ENCODE measurements at regions not wholly inside any gene's neighbourhood (a gene's known extent, or its start where the extent isn't known, plus 50 kb on each side); places are given as distances from the start of the nearest gene placed in this dataset.

DNA sequence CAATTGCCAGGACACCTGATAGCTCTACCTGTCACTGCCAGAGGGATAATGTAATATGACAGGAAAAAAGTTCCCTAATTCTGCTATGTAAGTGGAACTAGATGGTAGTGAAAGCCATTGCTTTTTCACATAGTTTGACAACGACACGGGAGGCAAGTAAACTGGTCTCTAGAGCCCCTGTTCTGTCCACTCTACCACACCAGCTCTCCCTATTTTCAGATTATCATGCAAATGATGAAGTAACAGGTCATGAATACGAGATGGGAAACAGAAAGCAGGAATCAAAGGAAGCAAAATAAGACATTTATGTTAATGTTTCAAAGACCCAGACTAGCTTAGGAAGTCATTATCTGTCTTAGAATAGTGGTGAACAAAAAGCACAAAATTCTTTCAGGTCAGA lies 56.2 kb downstream of the TAF11L14 start:
- Histone ChIP-seq H3K36me3 (ENCODE audit: control insufficient read depth, insufficient read depth, low read length) (no peaks in the 10 kb centered on the region), H3K9me3 (ENCODE audit: control insufficient read depth, low read depth, low read length) (no peaks in the 10 kb centered on the region), H3K4me3 (ENCODE audit: low read length) (no peak overlapping the region), H3K27me3 (ENCODE audit: control insufficient read depth, insufficient read depth, low read length) (no peaks in the 10 kb centered on the region), H3K27ac (ENCODE audit: low read length) (no peak overlapping the region), H3K4me1 (ENCODE audit: control insufficient read depth, insufficient read depth, low read length) (no peaks in the 10 kb centered on the region)
- 17% methylated on average over 1 of the region's 3 CpGs for WGBS (ENCODE audit: insufficient coverage, low lambda C conversion rate)
- no peak for DNase-seq

GRCh38 chr5:17691762-17692161 lies 57.5 kb downstream of the TAF11L14 start:
- H3K27me3 ChIP-seq (ENCODE audit: control insufficient read depth, insufficient read depth, low read length), result no peaks in the 10 kb centered on the region
- no peak overlapping the region for H3K27ac ChIP-seq (ENCODE audit: low read length)
- H3K4me1 ChIP-seq (ENCODE audit: control insufficient read depth, insufficient read depth, low read length), result no peaks in the 10 kb centered on the region
- WGBS (ENCODE audit: insufficient coverage, low lambda C conversion rate), result 100% methylated on average over 1 of the region's 1 CpG
- no peak for DNase-seq
- no peaks in the 10 kb centered on the region for H3K9me3 ChIP-seq (ENCODE audit: control insufficient read depth, low read depth, low read length)
- H3K4me3 ChIP-seq (ENCODE audit: low read length), result no peak overlapping the region
- no peaks in the 10 kb centered on the region for H3K36me3 ChIP-seq (ENCODE audit: control insufficient read depth, insufficient read depth, low read length)

- Histone ChIP-seq H3K27me3 (ENCODE audit: control insufficient read depth, insufficient read depth, low read length) (no peaks in the 10 kb centered on the region), H3K4me3 (ENCODE audit: low read length) (no peak overlapping the region), H3K36me3 (ENCODE audit: control insufficient read depth, insufficient read depth, low read length) (no peaks in the 10 kb centered on the region), H3K4me1 (ENCODE audit: control insufficient read depth, insufficient read depth, low read length) (no peaks in the 10 kb centered on the region), H3K27ac (ENCODE audit: low read length) (no peak overlapping the region), H3K9me3 (ENCODE audit: control insufficient read depth, low read depth, low read length) (no peaks in the 10 kb centered on the region)
- no peak for DNase-seq
These were observed 60.1 kb downstream of the TAF11L14 start for GRCh38 chr5:17694371-17694770.

DNA sequence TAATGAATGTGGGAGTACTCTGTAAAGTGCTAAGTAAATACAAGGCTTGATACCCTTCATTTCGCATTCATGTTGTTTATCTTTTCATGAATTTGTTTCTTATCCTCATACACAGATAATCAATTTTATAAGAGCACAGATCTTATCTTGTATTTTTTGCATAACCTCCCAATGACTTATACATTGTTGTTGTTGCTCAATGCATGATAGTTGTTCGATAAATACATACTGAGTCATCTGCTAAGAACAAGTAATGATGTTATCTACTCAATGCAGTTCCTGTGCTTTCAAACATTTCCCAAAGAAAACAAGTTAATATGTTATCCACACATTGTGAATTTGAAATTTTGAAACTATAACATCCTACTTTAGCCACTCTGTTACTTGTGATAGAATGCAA lies 60.7 kb downstream of the TAF11L14 start:
- DNase-seq, result no peak
- Histone ChIP-seq H3K4me3 (ENCODE audit: low read length) (no peak overlapping the region), H3K9me3 (ENCODE audit: control insufficient read depth, low read depth, low read length) (no peaks in the 10 kb centered on the region), H3K4me1 (ENCODE audit: control insufficient read depth, insufficient read depth, low read length) (no peaks in the 10 kb centered on the region), H3K36me3 (ENCODE audit: control insufficient read depth, insufficient read depth, low read length) (no peaks in the 10 kb centered on the region), H3K27ac (ENCODE audit: low read length) (no peak overlapping the region), H3K27me3 (ENCODE audit: control insufficient read depth, insufficient read depth, low read length) (no peaks in the 10 kb centered on the region)
- 100% methylated on average over 1 of the region's 2 CpGs for WGBS (ENCODE audit: insufficient coverage, low lambda C conversion rate)

DNA sequence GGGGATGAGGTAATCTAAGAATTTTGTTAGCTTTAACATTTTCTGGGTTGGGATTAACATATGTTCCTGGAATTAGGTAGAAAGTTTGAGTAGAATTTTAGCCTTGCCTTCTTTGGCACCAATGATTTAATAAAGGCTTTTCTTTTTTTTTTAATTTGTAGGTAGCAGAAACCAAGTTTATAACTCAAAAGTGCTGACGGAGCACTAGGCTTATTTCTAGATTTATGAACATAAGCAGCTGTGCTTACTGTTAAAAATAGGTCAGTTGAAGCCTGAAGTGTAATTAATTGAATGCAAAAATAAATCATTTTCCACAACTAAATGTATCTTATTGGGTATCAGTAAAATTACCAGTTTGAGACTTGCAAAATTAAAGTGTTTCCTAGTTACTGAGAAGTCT lies 62.4 kb downstream of the TAF11L14 start:
- Histone ChIP-seq H3K4me1 (ENCODE audit: control insufficient read depth, insufficient read depth, low read length) (no peaks in the 10 kb centered on the region), H3K9me3 (ENCODE audit: control insufficient read depth, low read depth, low read length) (no peaks in the 10 kb centered on the region), H3K36me3 (ENCODE audit: control insufficient read depth, insufficient read depth, low read length) (no peaks in the 10 kb centered on the region), H3K27ac (ENCODE audit: low read length) (no peak overlapping the region), H3K4me3 (ENCODE audit: low read length) (no peak overlapping the region), H3K27me3 (ENCODE audit: control insufficient read depth, insufficient read depth, low read length) (no peaks in the 10 kb centered on the region)
- no peak for DNase-seq
- no CpG with 5 or more reads among the region's 1 CpG for WGBS (ENCODE audit: insufficient coverage, low lambda C conversion rate)

GRCh38 chr5:17697671-17698070 lies 63.4 kb downstream of the TAF11L14 start:
- Histone ChIP-seq H3K4me3 (ENCODE audit: low read length) (no peak overlapping the region), H3K36me3 (ENCODE audit: control insufficient read depth, insufficient read depth, low read length) (no peaks in the 10 kb centered on the region), H3K27ac (ENCODE audit: low read length) (no peak overlapping the region), H3K27me3 (ENCODE audit: control insufficient read depth, insufficient read depth, low read length) (no peaks in the 10 kb centered on the region), H3K9me3 (ENCODE audit: control insufficient read depth, low read depth, low read length) (no peaks in the 10 kb centered on the region), H3K4me1 (ENCODE audit: control insufficient read depth, insufficient read depth, low read length) (no peaks in the 10 kb centered on the region)
- DNase-seq, result no peak
- WGBS (ENCODE audit: insufficient coverage, low lambda C conversion rate), result 64% methylated on average over 2 of the region's 3 CpGs

DNA sequence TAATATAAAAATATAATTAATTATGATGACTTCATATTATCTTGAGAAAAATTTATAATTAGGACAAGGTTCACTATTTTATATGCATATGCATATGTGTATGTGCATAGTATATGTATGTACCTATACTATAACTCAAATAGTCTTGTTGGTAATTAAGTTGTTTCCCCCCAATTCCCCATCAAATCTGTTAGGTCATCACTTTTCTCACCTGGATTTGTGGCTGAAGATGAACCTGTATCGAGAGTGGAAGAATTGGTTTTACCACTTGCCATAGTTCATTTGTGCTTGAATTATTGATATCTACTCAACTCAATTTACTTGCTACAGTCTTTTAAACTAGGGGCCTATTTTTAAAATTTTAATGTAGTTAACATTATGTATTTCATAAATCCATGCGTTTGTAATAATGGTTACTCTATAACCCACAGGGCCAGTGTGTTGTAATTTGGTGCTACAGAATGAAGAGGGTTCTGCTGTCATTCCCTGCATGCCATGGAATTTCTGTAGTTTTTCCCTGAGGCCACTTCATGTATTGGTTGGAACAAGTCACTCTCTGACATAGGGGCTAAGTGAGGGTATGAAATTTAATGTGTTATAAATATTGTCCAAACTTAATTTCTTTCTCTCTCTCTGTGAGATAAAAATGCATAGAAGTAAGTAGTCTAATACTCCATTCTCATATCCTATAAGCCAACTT lies 74.9 kb downstream of the TAF11L14 start:
- Histone ChIP-seq H3K4me3 (ENCODE audit: low read length) (no peak overlapping the region), H3K27me3 (ENCODE audit: control insufficient read depth, insufficient read depth, low read length) (no peaks in the 10 kb centered on the region), H3K27ac (ENCODE audit: low read length) (no peak overlapping the region), H3K4me1 (ENCODE audit: control insufficient read depth, insufficient read depth, low read length) (no peaks in the 10 kb centered on the region), H3K36me3 (ENCODE audit: control insufficient read depth, insufficient read depth, low read length) (no peaks in the 10 kb centered on the region), H3K9me3 (ENCODE audit: control insufficient read depth, low read depth, low read length) (peaks cover under 1% of the 10 kb centered on the region)
- DNase-seq, result no peak
- WGBS (ENCODE audit: insufficient coverage, low lambda C conversion rate), result no CpG with 5 or more reads among the region's 2 CpGs

- no CpG with 5 or more reads among the region's 1 CpG for WGBS (ENCODE audit: insufficient coverage, low lambda C conversion rate)
- peak in 1 of 2 donors; percentile 3 for DNase-seq
- Histone ChIP-seq H3K36me3 (ENCODE audit: control insufficient read depth, insufficient read depth, low read length) (no peaks in the 10 kb centered on the region), H3K27ac (ENCODE audit: low read length) (no peak overlapping the region), H3K4me3 (ENCODE audit: low read length) (no peak overlapping the region), H3K9me3 (ENCODE audit: control insufficient read depth, low read depth, low read length) (peaks cover 4% of the 10 kb centered on the region), H3K4me1 (ENCODE audit: control insufficient read depth, insufficient read depth, low read length) (no peaks in the 10 kb centered on the region), H3K27me3 (ENCODE audit: control insufficient read depth, insufficient read depth, low read length) (no peaks in the 10 kb centered on the region)
These were observed 79.0 kb downstream of the TAF11L14 start for GRCh38 chr5:17713301-17713700.

GRCh38 chr5:17714186-17714585 lies 79.9 kb downstream of the TAF11L14 start:
- 100% methylated on average over 1 of the region's 4 CpGs for WGBS (ENCODE audit: insufficient coverage, low lambda C conversion rate)
- no peak for DNase-seq
- Histone ChIP-seq H3K9me3 (ENCODE audit: control insufficient read depth, low read depth, low read length) (peaks cover 4% of the 10 kb centered on the region), H3K4me3 (ENCODE audit: low read length) (no peak overlapping the region), H3K4me1 (ENCODE audit: control insufficient read depth, insufficient read depth, low read length) (no peaks in the 10 kb centered on the region), H3K27me3 (ENCODE audit: control insufficient read depth, insufficient read depth, low read length) (no peaks in the 10 kb centered on the region), H3K36me3 (ENCODE audit: control insufficient read depth, insufficient read depth, low read length) (no peaks in the 10 kb centered on the region), H3K27ac (ENCODE audit: low read length) (no peak overlapping the region)

DNA sequence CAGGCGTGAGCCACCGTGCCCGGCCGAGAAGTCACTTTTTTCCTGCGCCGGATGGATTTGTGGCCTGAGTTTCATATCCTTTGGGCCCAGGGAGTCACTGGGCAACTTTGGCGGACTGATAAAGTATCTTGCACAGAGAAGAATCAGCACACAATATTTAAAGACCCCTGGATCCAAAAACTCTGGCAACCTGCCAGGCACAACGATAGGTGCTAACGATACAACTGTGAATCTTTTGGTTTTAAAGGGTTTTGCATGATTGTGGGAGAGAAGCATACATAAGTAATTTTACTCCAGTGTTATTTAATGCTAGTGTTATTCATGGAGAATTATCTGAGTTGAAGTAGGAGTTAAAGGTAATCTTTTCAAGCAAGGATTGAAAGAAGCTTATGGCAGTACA lies 85.3 kb downstream of the TAF11L14 start:
- no peaks in the 10 kb centered on the region for H3K9me3 ChIP-seq (ENCODE audit: control insufficient read depth, low read depth, low read length)

GRCh38 chr5:17720071-17720470 lies 85.8 kb downstream of the TAF11L14 start:
- no peaks in the 10 kb centered on the region for H3K4me1 ChIP-seq (ENCODE audit: control insufficient read depth, insufficient read depth, low read length)
- H3K9me3 ChIP-seq (ENCODE audit: control insufficient read depth, low read depth, low read length), result peaks cover under 1% of the 10 kb centered on the region
- no CpG with 5 or more reads among the region's 5 CpGs for WGBS (ENCODE audit: insufficient coverage, low lambda C conversion rate)
- H3K36me3 ChIP-seq (ENCODE audit: control insufficient read depth, insufficient read depth, low read length), result no peaks in the 10 kb centered on the region
- H3K4me3 ChIP-seq (ENCODE audit: low read length), result no peak overlapping the region
- H3K27ac ChIP-seq (ENCODE audit: low read length), result no peak overlapping the region
- no peaks in the 10 kb centered on the region for H3K27me3 ChIP-seq (ENCODE audit: control insufficient read depth, insufficient read depth, low read length)
- no peak for DNase-seq

More for the DNA sequence above, 85.3 kb downstream of the TAF11L14 start:
- H3K36me3 ChIP-seq (ENCODE audit: control insufficient read depth, insufficient read depth, low read length), result no peaks in the 10 kb centered on the region
- no peak overlapping the region for H3K4me3 ChIP-seq (ENCODE audit: low read length)
- no peaks in the 10 kb centered on the region for H3K4me1 ChIP-seq (ENCODE audit: control insufficient read depth, insufficient read depth, low read length)
- H3K27ac ChIP-seq (ENCODE audit: low read length), result no peak overlapping the region
- H3K27me3 ChIP-seq (ENCODE audit: control insufficient read depth, insufficient read depth, low read length), result no peaks in the 10 kb centered on the region
- WGBS (ENCODE audit: insufficient coverage, low lambda C conversion rate), result no CpG with 5 or more reads among the region's 9 CpGs
- DNase-seq, result no peak
